Stimulated activated CD4-positive, alpha-beta T cell treated with anti-CD3 and anti-CD28 coated beads, Interleukin-1b, Interleukin-23, amount 100 ng/mL, for 4 hours (primary cell): ENCODE measurements at regions not wholly inside any gene's neighbourhood (a gene's known extent, or its start where the extent isn't known, plus 50 kb on each side); places are given as distances from the start of the nearest gene placed in this dataset.
"Not testable (repeated sequence)": the region's sequence is repeated elsewhere in the genome, so short reads cannot be mapped to it uniquely, and the experiment has no call there.

ENCODE experiments used
- DNase-seq, 2 donors: peaks; one replicate each; pipeline ENCODE4 v3.0.0-alpha.2; 2020; ENCODE audit warnings: low read depth in 2 of 2

GRCh38 chr5:102154791-102155605, 141.1 kb downstream of the SLCO4C1 start:
- DNase-seq, result not testable (repeated sequence)

GRCh38 chr5:102154291-102154690, 141.8 kb downstream of the SLCO4C1 start:
- no peak for DNase-seq

- DNase-seq, result no peak
These were observed 142.9 kb downstream of the SLCO4C1 start for GRCh38 chr5:102153003-102153759.

- no peak for DNase-seq
These were observed 157.1 kb downstream of the SLCO4C1 start for GRCh38 chr5:102139029-102139428.

GRCh38 chr5:102138243-102138653, 157.8 kb downstream of the SLCO4C1 start:
- DNase-seq, result no peak

- no peak for DNase-seq
These were observed 165.2 kb downstream of the SLCO4C1 start for GRCh38 chr5:102130890-102131289.

GRCh38 chr5:102130386-102130785, 165.7 kb downstream of the SLCO4C1 start:
- no peak for DNase-seq

GRCh38 chr5:102119252-102119651, 176.8 kb downstream of the SLCO4C1 start:
- no peak for DNase-seq

- DNase-seq, result no peak
These were observed 180.3 kb downstream of the SLCO4C1 start for GRCh38 chr5:102115736-102116135.

- no peak for DNase-seq
These were observed 181.5 kb downstream of the SLCO4C1 start for GRCh38 chr5:102114525-102115069.

- DNase-seq, result no peak
These were observed 188.2 kb downstream of the SLCO4C1 start for GRCh38 chr5:102107865-102108264.

- no peak for DNase-seq
These were observed 189.5 kb downstream of the SLCO4C1 start for GRCh38 chr5:102106599-102106998.

GRCh38 chr5:102099766-102100331, 196.2 kb downstream of the SLCO4C1 start:
- no peak for DNase-seq

GRCh38 chr5:102099083-102099482, 197.0 kb downstream of the SLCO4C1 start:
- not testable (repeated sequence) for DNase-seq

GRCh38 chr5:102098606-102099005, 197.5 kb downstream of the SLCO4C1 start:
- DNase-seq, result not testable (repeated sequence)

GRCh38 chr5:102090770-102091169, 205.3 kb downstream of the SLCO4C1 start:
- DNase-seq, result no peak

- no peak for DNase-seq
These were observed 206.2 kb downstream of the SLCO4C1 start for GRCh38 chr5:102089883-102090282.

- DNase-seq, result no peak
These were observed 208.2 kb downstream of the SLCO4C1 start for GRCh38 chr5:102087906-102088305.

- no peak for DNase-seq
These were observed 215.8 kb downstream of the SLCO4C1 start for GRCh38 chr5:102080288-102080687.

- DNase-seq, result no peak
These were observed 218.2 kb downstream of the SLCO4C1 start for GRCh38 chr5:102077920-102078319.

- no peak for DNase-seq
These were observed 226.1 kb downstream of the SLCO4C1 start for GRCh38 chr5:102069974-102070373.

GRCh38 chr5:102068870-102069269, 227.2 kb downstream of the SLCO4C1 start:
- no peak for DNase-seq
